GM19397 (cell line): ENCODE measurements at regions not wholly inside any gene's neighbourhood (a gene's known extent, or its start where the extent isn't known, plus 50 kb on each side); places are given as distances from the start of the nearest gene placed in this dataset.

Experiments used
- ATAC-seq: cut with Tn5 transposase; IDR thresholded peaks from one replicate; pipeline ENCODE4 v1.9.1; 2021; ENCODE audit warnings: mild to moderate bottlenecking, moderate library complexity; ENCODE audit not compliant: unreplicated experiment

- no peak for ATAC-seq
These were observed 398.2 kb upstream of the WWC1 start for GRCh38 chr5:167893271-167893670.

GRCh38 chr5:167894631-167895472, 396.6 kb upstream of the WWC1 start:
- no peak for ATAC-seq

GRCh38 chr5:167895899-167896659, 395.4 kb upstream of the WWC1 start:
- no peak for ATAC-seq

GRCh38 chr5:167896814-167897213, 394.6 kb upstream of the WWC1 start:
- no peak for ATAC-seq

DNA sequence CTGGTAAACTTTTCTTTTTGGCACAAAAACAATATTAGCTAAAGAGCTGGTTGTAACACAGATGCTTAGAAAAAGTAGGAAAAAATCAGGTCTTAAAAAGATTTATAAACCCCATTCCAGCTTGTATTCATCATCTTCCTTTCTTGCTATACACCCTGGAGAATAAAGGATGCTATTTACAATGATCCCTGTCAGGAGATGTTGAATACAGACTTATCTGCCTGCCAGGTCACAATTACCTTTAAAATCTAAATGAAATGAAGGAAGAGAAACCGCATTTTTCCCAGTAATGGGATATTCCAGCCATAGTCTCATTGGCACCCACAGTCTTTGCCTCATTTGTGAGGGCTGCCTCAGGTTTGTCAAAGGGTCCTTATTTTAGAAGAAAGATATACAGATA, 394.1 kb upstream of the WWC1 start:
- no peak for ATAC-seq

DNA sequence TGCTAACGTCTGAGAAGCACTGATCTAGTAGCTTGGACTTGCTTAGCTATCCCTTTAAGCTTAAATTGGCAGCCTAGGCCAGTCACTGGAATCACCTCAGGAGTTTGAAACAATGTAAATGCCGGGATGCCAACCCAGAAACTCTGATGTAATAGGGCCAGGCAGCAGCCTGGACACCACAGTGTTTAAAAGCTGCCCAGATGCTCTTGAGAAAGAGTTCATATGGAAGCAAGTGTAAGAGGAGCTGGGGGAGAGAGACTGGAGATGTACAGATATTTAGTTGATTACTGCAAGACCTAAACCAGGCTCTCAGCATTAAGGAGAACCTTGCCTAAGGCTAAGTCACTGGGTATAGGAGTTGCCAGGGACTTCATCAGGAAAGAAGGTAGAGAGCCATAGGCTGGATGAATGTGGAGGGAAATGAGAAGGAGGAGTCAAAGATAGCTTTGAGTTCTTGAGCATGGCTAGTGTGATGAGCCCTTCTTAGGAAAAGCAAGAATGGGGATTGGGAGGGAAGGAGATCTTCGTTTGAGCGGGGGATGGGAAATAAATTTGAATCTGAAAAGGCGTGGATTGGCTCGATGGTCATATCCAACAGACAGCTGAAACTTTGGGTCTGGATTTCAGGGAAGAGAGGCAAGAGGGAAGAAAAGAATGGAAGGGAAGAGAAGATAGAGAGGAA, 392.9 kb upstream of the WWC1 start:
- no peak for ATAC-seq

DNA sequence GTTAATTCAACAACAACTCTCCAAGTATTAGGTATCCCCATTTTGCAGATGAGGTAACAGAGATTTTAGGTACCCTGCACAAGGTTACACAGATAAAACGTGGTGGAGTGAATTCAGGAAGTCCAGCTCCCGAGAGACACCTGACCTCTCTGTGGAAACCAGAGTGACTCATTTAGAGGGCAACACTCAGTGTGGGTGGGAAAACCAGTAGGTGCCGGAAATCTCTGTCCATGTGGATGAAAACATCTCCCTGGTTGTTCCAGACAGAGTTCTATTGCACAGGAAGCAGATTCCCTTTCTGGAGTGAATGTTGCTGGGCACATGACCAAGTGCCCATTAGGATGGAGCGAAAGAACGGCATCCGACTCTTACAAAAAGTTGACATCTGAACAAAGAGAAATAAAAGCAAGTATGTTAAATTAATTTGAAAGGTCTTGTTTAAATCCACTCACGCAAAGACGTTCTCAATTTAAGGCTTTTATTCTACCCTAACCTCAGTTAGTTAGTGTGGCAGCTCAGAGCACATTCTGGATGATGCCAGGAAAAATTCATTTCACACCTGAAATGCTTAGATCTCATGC, 391.9 kb upstream of the WWC1 start:
- ATAC-seq: no peak

- no peak for ATAC-seq
These were observed 391.0 kb upstream of the WWC1 start for GRCh38 chr5:167900340-167900935.

- ATAC-seq: no peak
These were observed 389.1 kb upstream of the WWC1 start for GRCh38 chr5:167902298-167902697.

DNA sequence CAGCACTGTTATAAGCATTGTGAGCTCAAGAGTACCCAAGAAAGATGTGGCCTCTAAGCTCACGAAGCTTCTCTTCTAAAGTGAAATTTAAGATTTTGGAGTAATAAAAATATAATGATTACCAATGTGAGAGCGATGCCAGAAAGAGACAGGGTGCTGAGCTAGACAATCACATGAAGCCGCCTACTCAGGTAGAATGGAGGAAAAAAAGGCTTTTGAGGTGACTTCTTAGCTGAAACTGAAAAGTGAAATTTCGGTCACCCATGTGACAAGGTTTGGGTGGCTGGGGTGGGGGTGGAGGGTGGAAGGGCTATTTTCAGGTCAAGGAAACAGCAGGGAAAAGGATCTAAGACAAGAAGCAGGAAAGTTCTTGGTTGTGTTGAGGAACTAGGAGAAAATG, 388.2 kb upstream of the WWC1 start:
- no peak for ATAC-seq

DNA sequence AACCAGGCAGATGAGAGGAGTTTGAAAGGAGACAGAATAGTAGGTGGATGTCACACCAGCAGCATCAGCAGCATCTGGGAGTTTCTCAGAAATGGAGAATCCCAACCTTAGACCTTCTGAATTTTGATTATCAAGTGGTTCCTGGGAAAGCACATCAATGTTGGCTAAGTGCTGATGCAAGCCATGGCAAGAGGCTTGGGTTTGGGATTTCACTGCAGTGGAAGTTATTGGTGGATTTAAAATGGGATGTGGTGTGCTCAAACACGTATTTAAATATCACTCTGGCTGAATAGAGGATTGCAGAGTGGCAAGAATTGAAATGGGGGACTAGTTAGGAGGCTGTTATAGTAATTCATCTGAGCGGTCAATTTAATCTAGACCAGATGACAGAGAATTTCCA, 387.8 kb upstream of the WWC1 start:
- no peak for ATAC-seq

DNA sequence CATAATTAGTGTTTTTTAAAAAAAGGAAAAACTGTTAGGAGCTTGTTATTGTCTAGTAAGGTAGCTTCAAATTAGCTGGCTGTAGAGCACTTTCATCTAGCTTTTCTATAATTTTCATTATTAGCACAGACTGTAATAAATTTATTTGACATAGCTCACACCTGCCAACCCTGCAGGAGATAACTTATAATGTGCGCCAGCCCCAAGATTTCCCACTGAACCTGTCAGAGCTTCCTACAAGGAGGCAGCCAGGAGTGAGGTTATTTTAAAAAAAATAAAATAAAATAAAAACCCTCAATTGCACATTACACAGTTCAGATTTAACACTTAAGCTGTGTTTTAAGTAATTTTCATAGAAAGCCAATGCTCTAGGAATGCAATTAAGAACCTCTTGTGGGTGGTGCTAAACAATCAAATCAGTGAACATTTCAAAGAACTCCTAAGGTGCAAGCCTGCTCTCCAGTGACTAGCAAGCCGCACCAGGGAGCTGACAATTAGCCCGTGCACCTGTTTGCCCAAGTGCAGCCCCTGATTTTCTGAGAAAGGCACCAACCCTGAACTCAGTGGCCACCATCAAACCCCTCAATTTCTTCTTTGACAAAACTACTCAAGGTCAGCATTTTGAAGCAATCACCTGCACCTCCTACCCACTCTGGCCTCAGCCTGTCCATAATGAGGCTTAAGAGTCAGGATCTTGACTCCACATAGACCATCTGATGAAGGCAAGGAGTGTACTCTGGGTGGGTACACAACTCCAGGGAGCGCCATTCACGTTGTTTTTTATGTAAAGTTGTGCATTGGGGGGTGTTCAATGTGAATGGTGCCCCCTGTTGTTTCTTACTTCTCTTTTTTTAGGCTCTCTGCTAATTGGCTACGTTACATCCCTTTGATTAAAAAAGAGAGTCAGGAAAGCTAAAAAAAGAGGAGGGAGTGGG, 385.3 kb upstream of the WWC1 start:
- no peak for ATAC-seq

DNA sequence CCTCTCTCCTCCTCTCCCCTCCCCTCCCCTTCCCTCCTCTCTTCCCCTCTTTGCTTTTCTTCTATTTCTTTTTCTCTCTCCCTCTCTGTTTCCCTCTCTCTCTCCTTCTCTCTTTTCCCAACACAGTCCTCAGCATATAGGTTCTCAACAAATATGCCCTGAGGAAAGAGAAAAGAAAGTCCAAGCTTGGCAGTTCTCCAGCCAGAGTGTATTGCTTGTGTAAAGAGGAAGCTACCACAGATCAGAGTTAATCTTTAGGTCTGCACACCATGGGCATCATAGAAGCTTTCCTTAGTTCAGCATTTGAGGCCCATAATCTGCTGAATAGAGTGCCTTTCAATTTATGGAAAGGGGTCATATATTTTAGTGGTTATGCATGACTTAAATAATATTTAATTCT, 382.8 kb upstream of the WWC1 start:
- ATAC-seq: no peak

GRCh38 chr5:167912941-167913665, 378.3 kb upstream of the WWC1 start:
- no peak for ATAC-seq

DNA sequence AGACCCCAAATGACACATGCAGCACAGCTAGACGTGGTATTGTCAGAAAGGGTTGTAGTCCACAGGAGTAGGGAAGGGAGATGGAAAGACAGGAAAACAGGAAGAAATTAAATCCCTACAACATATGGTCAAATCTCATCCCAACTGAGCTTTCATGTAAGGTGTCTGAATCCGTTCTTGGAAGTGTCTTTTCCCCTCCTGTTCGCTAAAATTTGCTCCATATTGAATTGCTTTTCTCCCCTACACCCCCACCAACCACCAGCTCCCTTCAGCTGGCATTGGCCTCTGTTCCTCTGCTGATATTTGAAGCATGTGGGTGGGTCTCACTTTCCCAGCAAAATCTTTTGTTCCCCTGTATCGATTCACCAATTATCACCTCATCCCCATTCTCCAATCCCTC, 376.2 kb upstream of the WWC1 start:
- no peak for ATAC-seq

DNA sequence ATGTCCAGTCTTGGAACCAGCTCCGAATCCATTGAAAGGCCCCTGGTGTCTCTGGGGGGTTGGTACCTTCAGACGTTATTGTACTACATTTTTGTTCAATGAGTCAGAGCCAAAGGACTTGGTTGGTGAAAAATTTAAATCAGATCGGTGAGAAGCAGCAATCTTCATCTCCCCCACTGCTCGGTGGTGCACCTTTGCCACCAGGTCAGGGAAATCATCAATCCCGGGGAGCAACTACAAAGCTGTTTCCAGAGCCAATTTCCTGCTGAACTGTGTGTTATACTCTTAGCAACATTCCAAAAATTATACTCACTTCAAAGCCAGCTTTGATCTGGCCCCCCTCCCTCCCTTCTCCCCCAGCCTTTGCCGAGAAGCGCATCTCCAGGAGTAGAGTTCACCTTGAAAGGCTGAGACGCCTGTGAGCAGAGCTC, 375.2 kb upstream of the WWC1 start:
- ATAC-seq: no peak

DNA sequence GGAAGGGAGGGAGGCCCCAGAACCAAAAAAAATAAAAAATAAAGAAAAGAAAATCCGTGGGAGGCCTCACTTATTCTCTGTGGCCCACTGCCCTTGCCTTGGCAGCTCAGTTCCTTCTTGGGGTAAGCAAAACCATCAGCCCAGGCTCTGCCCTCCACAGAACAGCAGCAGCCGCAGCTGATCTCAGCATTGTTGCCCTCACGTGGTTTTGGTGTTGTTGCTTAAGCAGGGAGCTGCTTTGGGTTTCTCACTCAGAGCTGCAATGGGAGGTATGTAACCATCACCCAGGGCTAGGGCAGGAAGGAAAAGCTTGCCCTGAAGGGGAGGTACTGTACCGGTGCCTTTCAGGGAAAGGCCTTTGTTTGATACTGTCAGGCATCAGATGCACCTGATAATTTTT, 374.7 kb upstream of the WWC1 start:
- no peak for ATAC-seq

DNA sequence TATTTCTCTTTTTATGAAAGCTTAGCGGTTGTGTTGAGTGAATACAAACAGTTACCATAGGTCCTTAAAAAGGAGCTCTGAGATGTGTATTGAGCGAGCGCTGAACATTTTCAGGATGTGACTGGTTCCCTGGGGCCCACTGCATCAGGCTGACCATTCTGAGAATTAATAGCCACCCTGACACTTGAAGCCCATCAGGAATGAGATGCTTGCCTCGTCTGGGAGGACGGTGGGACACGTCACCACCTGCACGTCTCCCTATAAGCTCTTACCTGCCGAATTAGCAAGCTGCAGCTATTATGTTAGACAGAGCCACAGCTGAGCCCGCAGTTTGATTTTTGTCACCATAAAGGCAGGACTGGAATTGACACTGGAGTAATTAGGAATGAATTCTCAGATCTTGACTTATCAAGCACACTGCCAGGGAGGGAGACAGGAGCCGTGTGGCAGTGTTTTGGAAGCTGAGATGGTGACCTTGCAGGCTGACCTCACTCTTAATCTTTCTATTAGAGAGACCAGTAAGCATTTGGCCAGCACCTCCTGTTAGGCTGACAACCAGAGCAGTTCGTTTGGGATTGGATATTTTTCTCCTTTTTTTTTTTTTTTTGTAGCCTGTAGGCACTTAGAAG, 373.1 kb upstream of the WWC1 start:
- no peak for ATAC-seq
